ENCODE measurements at regions not wholly inside any gene's neighbourhood (a gene's known extent, or its start where the extent isn't known, plus 50 kb on each side); places are given as distances from the start of the nearest gene placed in this dataset.

- TF ChIP-seq, protein P1, sequence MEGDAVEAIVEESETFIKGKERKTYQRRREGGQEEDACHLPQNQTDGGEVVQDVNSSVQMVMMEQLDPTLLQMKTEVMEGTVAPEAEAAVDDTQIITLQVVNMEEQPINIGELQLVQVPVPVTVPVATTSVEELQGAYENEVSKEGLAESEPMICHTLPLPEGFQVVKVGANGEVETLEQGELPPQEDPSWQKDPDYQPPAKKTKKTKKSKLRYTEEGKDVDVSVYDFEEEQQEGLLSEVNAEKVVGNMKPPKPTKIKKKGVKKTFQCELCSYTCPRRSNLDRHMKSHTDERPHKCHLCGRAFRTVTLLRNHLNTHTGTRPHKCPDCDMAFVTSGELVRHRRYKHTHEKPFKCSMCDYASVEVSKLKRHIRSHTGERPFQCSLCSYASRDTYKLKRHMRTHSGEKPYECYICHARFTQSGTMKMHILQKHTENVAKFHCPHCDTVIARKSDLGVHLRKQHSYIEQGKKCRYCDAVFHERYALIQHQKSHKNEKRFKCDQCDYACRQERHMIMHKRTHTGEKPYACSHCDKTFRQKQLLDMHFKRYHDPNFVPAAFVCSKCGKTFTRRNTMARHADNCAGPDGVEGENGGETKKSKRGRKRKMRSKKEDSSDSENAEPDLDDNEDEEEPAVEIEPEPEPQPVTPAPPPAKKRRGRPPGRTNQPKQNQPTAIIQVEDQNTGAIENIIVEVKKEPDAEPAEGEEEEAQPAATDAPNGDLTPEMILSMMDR (IDR thresholded peaks at IDR 0.05), result no peak
- no peak for TF ChIP-seq EZH2 (IDR thresholded peaks at IDR 0.05; ENCODE audit: borderline replicate concordance, insufficient read depth, low read depth, low read length, poor library complexity, severe bottlenecking)
Measured at GRCh38 chr10:64118736-64119135, 597.5 kb downstream of the REEP3 start.

Data from B cell (primary cell).